HG02870 (cell line): ENCODE measurements at regions not wholly inside any gene's neighbourhood (a gene's known extent, or its start where the extent isn't known, plus 50 kb on each side); places are given as distances from the start of the nearest gene placed in this dataset.

Experiments
- ATAC-seq: cut with Tn5 transposase; IDR thresholded peaks from one replicate; pipeline ENCODE4 v1.9.1; 2021; ENCODE audit warnings: mild to moderate bottlenecking, moderate library complexity; ENCODE audit not compliant: unreplicated experiment

GRCh38 chr1:34270181-34270580, 93.5 kb downstream of the C1orf94 start:
- no peak for ATAC-seq

DNA sequence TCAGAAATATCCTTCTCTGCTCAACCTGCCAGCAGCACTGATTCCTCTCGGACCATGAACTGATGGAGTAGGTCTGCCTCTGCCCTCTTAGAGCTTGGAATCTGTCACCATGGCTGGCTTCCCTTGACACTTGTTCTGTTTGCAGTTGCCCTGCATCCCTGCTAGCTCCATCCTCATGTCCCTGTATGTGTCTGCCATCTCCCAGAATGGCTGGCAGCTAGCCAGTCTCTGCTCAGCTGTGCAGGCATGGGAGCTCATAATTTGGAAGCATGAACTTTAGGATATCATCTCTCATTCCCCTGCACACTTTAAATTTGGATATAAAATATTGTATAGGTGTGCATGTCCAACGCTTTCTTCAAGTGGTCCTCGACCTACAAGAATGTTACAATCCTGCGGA, 95.4 kb downstream of the C1orf94 start:
- no peak for ATAC-seq

GRCh38 chr1:34275150-34275549, 98.4 kb downstream of the C1orf94 start:
- ATAC-seq: no peak

DNA sequence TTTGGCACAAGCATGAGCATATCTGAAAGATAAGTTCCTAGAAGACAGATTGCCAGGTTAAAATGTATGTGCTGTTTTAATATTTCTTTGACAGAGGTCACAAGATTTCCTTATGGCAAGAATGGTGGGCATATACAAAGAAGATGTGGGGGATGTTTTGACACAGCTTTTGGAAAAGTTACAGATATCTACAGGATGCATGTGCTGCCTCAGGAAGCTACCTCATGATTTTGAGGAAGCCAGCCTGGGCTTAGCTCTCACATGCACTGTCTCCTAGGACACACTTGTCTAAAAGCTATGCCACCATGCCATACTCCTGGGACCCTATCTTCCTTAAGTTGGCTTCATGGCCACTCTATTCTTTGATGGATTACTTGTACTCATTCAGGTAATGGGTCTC, 99.9 kb downstream of the C1orf94 start:
- ATAC-seq: no peak

DNA sequence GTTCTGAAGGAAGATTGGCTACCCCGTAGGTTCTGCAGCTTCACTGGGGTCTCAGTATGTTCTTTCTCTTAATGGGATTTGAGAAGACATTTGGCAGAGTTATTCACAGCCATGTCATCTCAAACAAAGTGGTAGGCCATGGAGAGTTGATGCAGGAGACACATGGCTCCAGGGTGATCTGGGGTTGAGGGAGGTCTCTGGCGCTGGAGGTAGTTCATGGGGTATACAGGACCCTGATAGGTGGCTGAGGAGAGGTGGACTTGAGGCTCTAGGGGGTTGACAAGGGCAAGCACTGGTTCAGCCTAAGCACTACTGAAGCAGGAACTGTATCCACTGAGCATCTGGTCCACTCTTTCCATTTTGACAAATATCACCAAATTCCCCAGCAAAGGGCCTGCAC, 100.4 kb downstream of the C1orf94 start:
- no peak for ATAC-seq

DNA sequence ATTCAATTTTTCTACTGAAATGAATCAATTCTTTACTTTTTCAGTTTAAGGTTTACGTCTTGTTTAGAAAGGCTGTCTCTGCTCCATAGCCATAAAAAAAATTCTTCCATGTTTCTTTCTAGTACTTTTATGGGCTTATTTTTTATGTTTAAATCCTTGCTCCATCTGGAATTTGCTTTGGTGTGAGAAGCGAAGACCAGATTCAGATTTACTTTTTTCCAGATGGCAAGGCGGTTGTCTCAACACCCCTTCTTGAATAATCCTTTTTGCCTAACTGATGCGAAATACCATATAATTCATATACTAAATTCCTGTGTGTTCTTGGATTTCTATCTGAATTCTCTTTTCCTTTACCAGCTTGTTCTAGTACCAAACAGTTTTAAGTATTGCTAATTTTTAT, 101.5 kb downstream of the C1orf94 start:
- no peak for ATAC-seq

GRCh38 chr1:34279971-34280370, 103.3 kb downstream of the C1orf94 start:
- no peak for ATAC-seq

GRCh38 chr1:34280509-34280908, 103.8 kb downstream of the C1orf94 start:
- ATAC-seq: no peak

- no peak for ATAC-seq
Measured at GRCh38 chr1:34283142-34283541, 106.4 kb downstream of the C1orf94 start.

DNA sequence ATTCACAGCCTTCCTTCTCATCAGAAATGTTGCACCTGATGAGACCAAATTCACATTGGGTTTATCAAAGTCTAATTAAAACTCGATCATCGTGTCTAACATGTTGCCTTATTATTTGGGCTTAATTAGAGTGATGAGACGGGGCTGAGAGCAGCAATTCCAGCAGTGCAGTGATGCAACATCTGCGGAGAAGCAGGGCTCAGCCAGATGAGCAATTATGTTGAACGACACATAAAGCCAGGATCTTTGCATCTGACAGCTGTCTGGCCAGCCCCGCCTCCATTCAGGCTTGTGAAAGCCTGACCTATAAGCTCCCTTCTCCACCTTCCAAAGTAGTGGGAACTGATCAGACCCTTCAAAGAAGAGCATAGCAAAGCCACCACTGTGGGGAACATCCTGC, 109.8 kb downstream of the C1orf94 start:
- no peak for ATAC-seq

- ATAC-seq: no peak
Measured at GRCh38 chr1:34290831-34291230, 114.1 kb downstream of the C1orf94 start.

GRCh38 chr1:34292472-34292871, 115.8 kb downstream of the C1orf94 start:
- ATAC-seq: no peak

DNA sequence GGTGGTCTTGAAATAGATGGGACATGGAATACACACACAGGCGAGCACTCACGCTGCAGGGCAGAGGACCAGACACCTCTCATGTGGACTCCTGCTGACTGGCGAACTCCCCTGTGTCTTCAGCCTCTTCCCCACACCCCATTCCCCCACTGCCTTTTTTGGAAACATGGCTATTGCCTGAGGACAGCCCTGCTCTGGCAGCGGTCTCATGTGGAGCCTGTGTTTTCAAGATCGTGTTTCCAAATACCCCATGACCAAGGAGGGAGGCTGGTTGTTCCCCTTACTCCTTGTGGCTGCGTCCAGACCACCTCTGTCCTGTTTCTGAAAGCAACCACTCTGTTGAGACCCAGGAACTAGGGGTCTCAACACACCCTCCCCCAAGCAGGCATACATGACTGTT, 119.4 kb downstream of the C1orf94 start:
- ATAC-seq: no peak

DNA sequence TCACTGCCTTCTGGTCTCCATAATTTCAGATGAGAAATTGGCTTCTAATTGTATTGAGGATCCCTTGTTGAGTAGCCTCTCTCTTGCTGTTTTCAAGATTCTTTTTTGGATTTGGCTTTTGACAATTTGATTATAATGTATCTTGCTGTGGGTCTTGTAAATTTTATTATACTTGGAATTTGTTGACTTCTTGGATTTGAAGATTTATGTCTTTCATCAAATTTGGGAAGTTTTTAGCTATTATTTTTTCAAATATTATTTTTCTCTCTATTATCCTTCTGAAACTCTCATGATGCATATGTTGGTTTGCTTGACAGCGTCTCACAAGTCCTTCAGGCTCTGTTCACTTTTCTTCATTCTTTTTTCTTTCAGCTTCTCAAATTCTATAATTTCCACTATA, 126.1 kb downstream of the C1orf94 start:
- ATAC-seq: no peak

DNA sequence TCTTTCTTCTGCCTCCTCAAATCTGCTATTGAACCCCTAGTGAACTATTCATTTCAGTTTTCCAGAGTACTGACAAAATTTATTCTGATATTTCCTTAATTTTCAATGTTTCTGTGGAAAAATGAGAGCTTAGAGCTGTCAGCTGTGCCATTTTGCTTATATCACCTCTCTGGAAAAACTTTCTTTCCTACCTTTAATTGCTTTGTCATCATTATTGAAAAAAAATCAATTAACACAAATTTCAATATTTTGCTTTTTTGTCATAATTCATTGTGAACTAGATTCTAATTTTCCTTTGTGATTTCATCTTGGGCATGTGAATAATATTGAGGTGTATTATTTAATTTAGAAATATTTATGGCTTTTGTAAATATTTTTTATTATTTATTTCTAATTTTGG, 126.5 kb downstream of the C1orf94 start:
- no peak for ATAC-seq

- no peak for ATAC-seq
Measured at GRCh38 chr1:34306568-34306967, 129.9 kb downstream of the C1orf94 start.

GRCh38 chr1:34312359-34312758, 135.7 kb downstream of the C1orf94 start:
- no peak for ATAC-seq

GRCh38 chr1:34315974-34316373, 139.3 kb downstream of the C1orf94 start:
- ATAC-seq: no peak

- ATAC-seq: no peak
Measured at GRCh38 chr1:34316773-34317172, 140.1 kb downstream of the C1orf94 start.

- ATAC-seq: no peak
Measured at GRCh38 chr1:34319218-34319617, 142.5 kb downstream of the C1orf94 start.

DNA sequence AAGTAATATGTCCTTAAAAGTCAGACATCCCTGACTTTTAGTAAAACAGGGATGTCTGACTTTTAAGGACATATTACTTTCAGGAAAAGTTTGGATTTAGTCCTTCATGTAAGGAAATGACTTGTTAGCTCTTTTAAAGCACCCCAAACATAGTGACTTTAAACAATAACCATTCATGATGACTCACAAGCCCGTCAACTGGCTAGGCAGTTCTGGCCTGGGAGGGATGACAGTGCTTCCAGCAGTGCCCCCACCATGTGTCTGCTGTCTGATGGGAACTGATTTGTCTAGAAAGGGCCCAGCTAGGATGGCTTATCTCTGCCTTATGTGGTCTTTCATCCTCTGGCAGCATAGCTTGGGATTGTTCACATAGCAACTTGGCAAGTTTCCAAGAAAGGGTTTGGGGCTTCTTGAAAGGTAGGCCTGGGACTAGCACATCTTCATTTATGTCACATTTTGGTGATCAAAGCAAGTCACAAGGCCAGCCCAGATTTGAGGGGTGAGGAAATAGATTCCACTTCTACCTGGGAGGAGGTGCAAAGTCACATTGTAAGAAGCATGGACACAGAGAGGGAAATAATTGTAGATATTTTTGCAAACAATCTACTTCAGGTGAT, 143.5 kb downstream of the C1orf94 start:
- no peak for ATAC-seq

DNA sequence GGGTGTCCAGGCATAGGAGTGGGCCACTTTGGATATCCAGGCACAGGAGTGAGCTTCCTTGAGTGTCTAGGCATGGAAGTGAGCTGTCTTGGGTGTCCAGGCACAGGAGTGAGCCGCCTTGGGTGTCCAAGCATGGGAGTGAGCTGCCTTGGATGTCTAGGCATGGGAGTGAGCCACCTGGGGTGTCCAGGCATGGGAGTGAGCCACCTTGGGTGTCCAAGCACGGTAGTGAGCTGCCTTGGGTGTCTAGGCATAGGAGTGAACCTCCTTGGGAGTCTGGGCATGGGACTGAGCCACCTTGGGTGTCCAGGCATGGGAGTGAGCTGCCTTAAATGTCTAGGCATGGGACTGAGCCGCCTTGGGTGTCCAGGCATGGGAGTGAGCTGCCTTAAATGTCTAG, 146.3 kb downstream of the C1orf94 start:
- ATAC-seq: no peak

GRCh38 chr1:34324879-34325440, 148.3 kb downstream of the C1orf94 start:
- no peak for ATAC-seq
